GM12878 (cell line): ENCODE measurements at regions not wholly inside any gene's neighbourhood (a gene's known extent, or its start where the extent isn't known, plus 50 kb on each side); places are given as distances from the start of the nearest gene placed in this dataset.

ENCODE experiments used
- ATAC-seq: fragments of 200-7000 bp; cut with Tn5 transposase; 3 replicates; pipeline ENCODE4 v1.9.1; 2020; ENCODE audit warnings: mild to moderate bottlenecking, moderate library complexity
- BruUV-seq: library from RNA; stranded (reverse); fragments of 400-500 nt; replicated peaks from 2 replicates; lab custom pipeline; 2021; lab: Mats Ljungman, UMichigan
- CTCF ChIA-PET: fragments of 300-600 bp; sonication (Branson Sonifier 250); formaldehyde crosslinking; extraction: SDS; loops from one replicate; lab custom pipeline; 2021; ENCODE audit warnings: inconsistent platforms; lab: Yijun Ruan, JAX
- POLR2A ChIA-PET: fragments of 350-600 bp; formaldehyde crosslinking; extraction: SDS; loops from one replicate; lab custom pipeline; 2021; ENCODE audit warnings: inconsistent platforms; lab: Charles Lee
- RAD21 ChIA-PET: fragments of 300-600 bp; sonication (Branson Sonifier 250); formaldehyde crosslinking; loops from one replicate; lab custom pipeline; 2023; ENCODE audit warnings: antibody characterized with exemption; ENCODE audit not compliant: unreplicated experiment; lab: Charles Lee
- SMC1A ChIA-PET: fragments of 300-600 bp; sonication (Branson Sonifier 250); formaldehyde crosslinking; loops from one replicate; lab custom pipeline; 2023; ENCODE audit not compliant: unreplicated experiment, uncharacterized antibody; lab: Charles Lee
- DNase-seq: peaks from one replicate; pipeline ENCODE4 v3.0.0-alpha.2; 2011; ENCODE audit warnings: low read depth, low spot score
- FAIRE-seq: peaks from 3 replicates; lab custom pipeline; 2011; peaks lifted over from hg19 to GRCh38; lab: Jason Lieb, UNC
- H2AFZ ChIP-seq: 2 replicates; pipeline ENCODE4 v1.6.0; 2011; ENCODE audit warnings: low read depth, low read length, control low read depth; ENCODE audit not compliant: control insufficient read depth
- H3K27ac ChIP-seq: 2 replicates; pipeline ENCODE4 v1.5.1; 2011; ENCODE audit warnings: control low read depth; ENCODE audit not compliant: control insufficient read depth, insufficient read depth
- H3K27me3 ChIP-seq, 2 experiments: replicated peaks in 1 of 2; 2 replicates each; pipeline versions ENCODE4 v1.6.0 to v1.6.1; 2011; ENCODE audit warnings: low read length in 1 of 2; ENCODE audit not compliant: control insufficient read depth in 2 of 2, insufficient read depth in 2 of 2
- H3K36me3 ChIP-seq, 2 experiments: 2 replicates each; pipeline ENCODE4 v1.5.1; 2011; ENCODE audit warnings: low read length in 1 of 2; ENCODE audit not compliant: control insufficient read depth in 2 of 2, insufficient read depth in 2 of 2
- H3K4me1 ChIP-seq: 2 replicates; pipeline ENCODE4 v1.6.1; 2011; ENCODE audit warnings: mild to moderate bottlenecking, low read length, moderate library complexity, mixed read lengths; ENCODE audit not compliant: control insufficient read depth, insufficient read depth
- H3K4me2 ChIP-seq: 2 replicates; pipeline ENCODE4 v1.6.0; 2011; ENCODE audit warnings: control low read depth; ENCODE audit not compliant: control insufficient read depth, insufficient read depth
- H3K4me3 ChIP-seq: fragments of 200-600 bp; sonication (generic); 2 replicates; pipeline ENCODE4 v1.5.1; 2016
- H3K79me2 ChIP-seq: 2 replicates; pipeline ENCODE4 v1.6.0; 2011; ENCODE audit warnings: low read length; ENCODE audit not compliant: control insufficient read depth, insufficient read depth
- H3K9ac ChIP-seq: 2 replicates; pipeline ENCODE4 v1.8.0; 2011; ENCODE audit warnings: low read length, control low read depth, mixed read lengths; ENCODE audit not compliant: control insufficient read depth, insufficient read depth
- H3K9me3 ChIP-seq: replicated peaks from 3 replicates; pipeline ENCODE4 v1.5.1; 2011; ENCODE audit warnings: mild to moderate bottlenecking, low read length; ENCODE audit not compliant: control insufficient read depth, insufficient read depth
- H4K20me1 ChIP-seq: 2 replicates; pipeline ENCODE4 v1.6.0; 2011; ENCODE audit not compliant: control insufficient read depth, insufficient read depth
- ASH2L ChIP-seq: fragments of 300-600, 200-600 bp; sonication (generic); IDR thresholded peaks from 2 replicates; pipeline ENCODE4 v1.6.1; 2017; ENCODE audit warnings: low read depth, mild to moderate bottlenecking, borderline replicate concordance
- GATAD2B ChIP-seq: fragments of 450-650 bp; conservative IDR thresholded peaks from 2 replicates; pipeline ENCODE4 v1.6.1; 2017; ENCODE audit warnings: low read depth, mild to moderate bottlenecking, moderate library complexity
- KLF5 ChIP-seq: fragments of 450-650 bp; IDR thresholded peaks from 2 replicates; pipeline ENCODE4 v1.6.1; 2014; ENCODE audit warnings: mild to moderate bottlenecking; ENCODE audit not compliant: partially characterized antibody
- NBN ChIP-seq: fragments of 450-650 bp; IDR thresholded peaks from 2 replicates; pipeline ENCODE4 v1.6.1; 2016
- NFYA ChIP-seq: IDR thresholded peaks from 2 replicates; pipeline ENCODE4 v1.6.1; 2011; ENCODE audit warnings: low read depth, mild to moderate bottlenecking, low read length, improper control_type of control experiment, borderline replicate concordance
- NR2C2 ChIP-seq: IDR thresholded peaks from 2 replicates; pipeline ENCODE4 v1.6.1; 2011; ENCODE audit warnings: borderline replicate concordance, low read depth; ENCODE audit not compliant: control insufficient read depth, insufficient read length
- NRF1 ChIP-seq: conservative IDR thresholded peaks from 2 replicates; pipeline ENCODE4 v1.6.1; 2011; ENCODE audit warnings: mild to moderate bottlenecking, low read depth, low read length, improper control_type of control experiment
- POLR2AphosphoS5 ChIP-seq: IDR thresholded peaks from 2 replicates; pipeline ENCODE4 v1.6.1; 2011; ENCODE audit warnings: mild to moderate bottlenecking, low read length, inconsistent platforms
- ZSCAN29 ChIP-seq: fragments of 450-650 bp; IDR thresholded peaks from 2 replicates; pipeline ENCODE4 v1.6.1; 2017; ENCODE audit warnings: mild to moderate bottlenecking, moderate library complexity
- WGBS: methylation state at CpG from one replicate; pipeline ENCODE4 v1.1.6; 2016; ENCODE audit warnings: low lambda C conversion rate; ENCODE audit not compliant: insufficient replicate concordance, insufficient coverage; ENCODE audit errors: missing lambda C conversion rate; 5-methylcytosine and 5-hydroxymethylcytosine counted together
- in situ Hi-C: fragments of 300-500 bp; cut with MboI; formaldehyde crosslinking; loops from 9 replicates; pipeline ENCODE4 v1.14.3; 2018; ENCODE audit warnings: mixed read lengths
- intact Hi-C: fragments of 100-400 bp; cut with micrococcal nuclease; formaldehyde crosslinking; loops from one replicate; pipeline ENCODE4 v1.14.2; 2022; ENCODE audit not compliant: unreplicated experiment
- TF ChIP-seq, protein P1 (sequence below): fragments of 450-650 bp; IDR thresholded peaks from 2 replicates; pipeline ENCODE4 v1.6.1; 2017; ENCODE audit warnings: mild to moderate bottlenecking, moderate library complexity
- TF ChIP-seq, protein P2 (sequence below): fragments of 150-350 bp; IDR thresholded peaks from 2 replicates; pipeline ENCODE4 v1.6.1; 2014; ENCODE audit warnings: mild to moderate bottlenecking, low read depth, low read length
- TF ChIP-seq, protein P3 (sequence below): IDR thresholded peaks from 2 replicates; pipeline ENCODE4 v1.6.1; 2011; ENCODE audit warnings: low read depth, mild to moderate bottlenecking, low read length, moderate library complexity, borderline replicate concordance; ENCODE audit errors: extremely low read depth
- TF ChIP-seq, protein P4 (sequence below): fragments of 450-650 bp; IDR thresholded peaks from 2 replicates; pipeline ENCODE4 v1.6.1; 2017; ENCODE audit warnings: mild to moderate bottlenecking, low read depth, inconsistent platforms; ENCODE audit not compliant: poor library complexity, severe bottlenecking

DNA sequence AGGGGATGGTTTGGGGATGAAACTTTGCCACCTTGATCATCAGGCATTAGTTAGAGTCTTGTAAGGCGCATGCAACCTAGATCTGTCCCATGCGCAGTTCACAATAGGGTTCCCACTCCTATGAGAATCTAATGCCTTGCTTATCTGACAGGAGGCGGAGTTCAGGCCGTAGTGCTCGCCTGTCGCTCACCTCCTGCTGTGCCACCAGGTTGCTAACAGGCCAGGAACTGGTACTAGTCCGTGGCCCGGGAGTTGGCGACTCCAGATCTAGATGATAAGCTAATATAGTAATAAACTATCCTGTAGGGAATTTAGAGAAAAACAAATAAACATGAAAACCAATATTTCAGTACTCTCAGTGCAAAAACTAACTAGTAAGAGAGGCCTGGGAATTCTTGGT lies 155.4 kb upstream of the ANO5 start:
- WGBS: 40% methylated on average over 9 of the region's 9 CpGs
- intact Hi-C loops: no loop called here
- no peaks in the 10 kb centered on the region for H3K27me3 ChIP-seq
- H3K79me2 ChIP-seq: no peaks in the 10 kb centered on the region
- RAD21 ChIA-PET: no interaction called here
- H3K36me3 ChIP-seq: no peaks in the 10 kb centered on the region
- no peak overlapping the region for H2AFZ ChIP-seq
- no peak for TF ChIP-seq POLR2AphosphoS5
- TF ChIP-seq, protein P1, sequence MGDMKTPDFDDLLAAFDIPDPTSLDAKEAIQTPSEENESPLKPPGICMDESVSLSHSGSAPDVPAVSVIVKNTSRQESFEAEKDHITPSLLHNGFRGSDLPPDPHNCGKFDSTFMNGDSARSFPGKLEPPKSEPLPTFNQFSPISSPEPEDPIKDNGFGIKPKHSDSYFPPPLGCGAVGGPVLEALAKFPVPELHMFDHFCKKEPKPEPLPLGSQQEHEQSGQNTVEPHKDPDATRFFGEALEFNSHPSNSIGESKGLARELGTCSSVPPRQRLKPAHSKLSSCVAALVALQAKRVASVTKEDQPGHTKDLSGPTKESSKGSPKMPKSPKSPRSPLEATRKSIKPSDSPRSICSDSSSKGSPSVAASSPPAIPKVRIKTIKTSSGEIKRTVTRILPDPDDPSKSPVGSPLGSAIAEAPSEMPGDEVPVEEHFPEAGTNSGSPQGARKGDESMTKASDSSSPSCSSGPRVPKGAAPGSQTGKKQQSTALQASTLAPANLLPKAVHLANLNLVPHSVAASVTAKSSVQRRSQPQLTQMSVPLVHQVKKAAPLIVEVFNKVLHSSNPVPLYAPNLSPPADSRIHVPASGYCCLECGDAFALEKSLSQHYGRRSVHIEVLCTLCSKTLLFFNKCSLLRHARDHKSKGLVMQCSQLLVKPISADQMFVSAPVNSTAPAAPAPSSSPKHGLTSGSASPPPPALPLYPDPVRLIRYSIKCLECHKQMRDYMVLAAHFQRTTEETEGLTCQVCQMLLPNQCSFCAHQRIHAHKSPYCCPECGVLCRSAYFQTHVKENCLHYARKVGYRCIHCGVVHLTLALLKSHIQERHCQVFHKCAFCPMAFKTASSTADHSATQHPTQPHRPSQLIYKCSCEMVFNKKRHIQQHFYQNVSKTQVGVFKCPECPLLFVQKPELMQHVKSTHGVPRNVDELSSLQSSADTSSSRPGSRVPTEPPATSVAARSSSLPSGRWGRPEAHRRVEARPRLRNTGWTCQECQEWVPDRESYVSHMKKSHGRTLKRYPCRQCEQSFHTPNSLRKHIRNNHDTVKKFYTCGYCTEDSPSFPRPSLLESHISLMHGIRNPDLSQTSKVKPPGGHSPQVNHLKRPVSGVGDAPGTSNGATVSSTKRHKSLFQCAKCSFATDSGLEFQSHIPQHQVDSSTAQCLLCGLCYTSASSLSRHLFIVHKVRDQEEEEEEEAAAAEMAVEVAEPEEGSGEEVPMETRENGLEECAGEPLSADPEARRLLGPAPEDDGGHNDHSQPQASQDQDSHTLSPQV: no peak
- TF ChIP-seq, protein P2, sequence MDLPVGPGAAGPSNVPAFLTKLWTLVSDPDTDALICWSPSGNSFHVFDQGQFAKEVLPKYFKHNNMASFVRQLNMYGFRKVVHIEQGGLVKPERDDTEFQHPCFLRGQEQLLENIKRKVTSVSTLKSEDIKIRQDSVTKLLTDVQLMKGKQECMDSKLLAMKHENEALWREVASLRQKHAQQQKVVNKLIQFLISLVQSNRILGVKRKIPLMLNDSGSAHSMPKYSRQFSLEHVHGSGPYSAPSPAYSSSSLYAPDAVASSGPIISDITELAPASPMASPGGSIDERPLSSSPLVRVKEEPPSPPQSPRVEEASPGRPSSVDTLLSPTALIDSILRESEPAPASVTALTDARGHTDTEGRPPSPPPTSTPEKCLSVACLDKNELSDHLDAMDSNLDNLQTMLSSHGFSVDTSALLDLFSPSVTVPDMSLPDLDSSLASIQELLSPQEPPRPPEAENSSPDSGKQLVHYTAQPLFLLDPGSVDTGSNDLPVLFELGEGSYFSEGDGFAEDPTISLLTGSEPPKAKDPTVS: no peak
- TF ChIP-seq, protein P3, sequence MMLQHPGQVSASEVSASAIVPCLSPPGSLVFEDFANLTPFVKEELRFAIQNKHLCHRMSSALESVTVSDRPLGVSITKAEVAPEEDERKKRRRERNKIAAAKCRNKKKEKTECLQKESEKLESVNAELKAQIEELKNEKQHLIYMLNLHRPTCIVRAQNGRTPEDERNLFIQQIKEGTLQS: no peak
- TF ChIP-seq ZSCAN29: no peak
- no peak for TF ChIP-seq NBN
- TF ChIP-seq GATAD2B: no peak
- no peak for TF ChIP-seq ASH2L
- TF ChIP-seq, protein P4, sequence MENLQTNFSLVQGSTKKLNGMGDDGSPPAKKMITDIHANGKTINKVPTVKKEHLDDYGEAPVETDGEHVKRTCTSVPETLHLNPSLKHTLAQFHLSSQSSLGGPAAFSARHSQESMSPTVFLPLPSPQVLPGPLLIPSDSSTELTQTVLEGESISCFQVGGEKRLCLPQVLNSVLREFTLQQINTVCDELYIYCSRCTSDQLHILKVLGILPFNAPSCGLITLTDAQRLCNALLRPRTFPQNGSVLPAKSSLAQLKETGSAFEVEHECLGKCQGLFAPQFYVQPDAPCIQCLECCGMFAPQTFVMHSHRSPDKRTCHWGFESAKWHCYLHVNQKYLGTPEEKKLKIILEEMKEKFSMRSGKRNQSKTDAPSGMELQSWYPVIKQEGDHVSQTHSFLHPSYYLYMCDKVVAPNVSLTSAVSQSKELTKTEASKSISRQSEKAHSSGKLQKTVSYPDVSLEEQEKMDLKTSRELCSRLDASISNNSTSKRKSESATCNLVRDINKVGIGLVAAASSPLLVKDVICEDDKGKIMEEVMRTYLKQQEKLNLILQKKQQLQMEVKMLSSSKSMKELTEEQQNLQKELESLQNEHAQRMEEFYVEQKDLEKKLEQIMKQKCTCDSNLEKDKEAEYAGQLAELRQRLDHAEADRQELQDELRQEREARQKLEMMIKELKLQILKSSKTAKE: no peak
- no peak for TF ChIP-seq NR2C2
- TF ChIP-seq NFYA: no peak
- no peak for TF ChIP-seq KLF5
- TF ChIP-seq NRF1: no peak
- no peak overlapping the region for H3K9ac ChIP-seq
- DNase-seq (no peak), FAIRE-seq (no peak), ATAC-seq (no peak)
- POLR2A ChIA-PET: no interaction called here
- CTCF ChIA-PET: no interaction called here
- no TSS peak for BruUV-seq
- H3K4me3 ChIP-seq: no peak overlapping the region
- in situ Hi-C loops: no loop called here
- H3K4me2 ChIP-seq: no peak overlapping the region
- H3K9me3 ChIP-seq: no peaks in the 10 kb centered on the region
- SMC1A ChIA-PET: no interaction called here
- H4K20me1 ChIP-seq: no peaks in the 10 kb centered on the region
- no peak overlapping the region for H3K27ac ChIP-seq
- no peaks in the 10 kb centered on the region for H3K4me1 ChIP-seq
